HEK293T (cell line): ENCODE measurements at regions not wholly inside any gene's neighbourhood (a gene's known extent, or its start where the extent isn't known, plus 50 kb on each side); places are given as distances from the start of the nearest gene placed in this dataset.

ENCODE experiments used
- BHLHE40 ChIP-seq: fragments of 450-650 bp; IDR thresholded peaks from 2 replicates; pipeline ENCODE4 v1.6.1; 2016; ENCODE audit warnings: mild to moderate bottlenecking, moderate library complexity, borderline replicate concordance
- CTBP1 ChIP-seq: fragments of 450-650 bp; IDR thresholded peaks from 2 replicates; pipeline ENCODE4 v1.6.1; 2016; ENCODE audit warnings: borderline replicate concordance
- FOXA1 ChIP-seq: fragments of 450-650 bp; IDR thresholded peaks from 2 replicates; pipeline ENCODE4 v1.6.1; 2016; ENCODE audit warnings: mild to moderate bottlenecking
- FOXK2 ChIP-seq: fragments of 450-650 bp; IDR thresholded peaks from 2 replicates; pipeline ENCODE4 v1.6.1; 2016; ENCODE audit warnings: mild to moderate bottlenecking
- FOXM1 ChIP-seq: fragments of 450-650 bp; IDR thresholded peaks from 2 replicates; pipeline ENCODE4 v1.6.1; 2017; ENCODE audit warnings: mild to moderate bottlenecking, borderline replicate concordance
- LEF1 ChIP-seq: fragments of 450-650 bp; IDR thresholded peaks from 2 replicates; pipeline ENCODE4 v1.6.1; 2017; ENCODE audit warnings: mild to moderate bottlenecking, borderline replicate concordance
- SP1 ChIP-seq: fragments of 450-650 bp; IDR thresholded peaks from 2 replicates; pipeline ENCODE4 v1.6.1; 2017
- SUZ12 ChIP-seq: fragments of 450-650 bp; IDR thresholded peaks from 2 replicates; pipeline ENCODE4 v1.6.1; 2016; ENCODE audit warnings: mild to moderate bottlenecking
- TARDBP ChIP-seq: fragments of 450-650 bp; IDR thresholded peaks from 2 replicates; pipeline ENCODE4 v1.6.1; 2016
- ZNF384 ChIP-seq: fragments of 450-650 bp; IDR thresholded peaks from 2 replicates; pipeline ENCODE4 v1.6.1; 2016

DNA sequence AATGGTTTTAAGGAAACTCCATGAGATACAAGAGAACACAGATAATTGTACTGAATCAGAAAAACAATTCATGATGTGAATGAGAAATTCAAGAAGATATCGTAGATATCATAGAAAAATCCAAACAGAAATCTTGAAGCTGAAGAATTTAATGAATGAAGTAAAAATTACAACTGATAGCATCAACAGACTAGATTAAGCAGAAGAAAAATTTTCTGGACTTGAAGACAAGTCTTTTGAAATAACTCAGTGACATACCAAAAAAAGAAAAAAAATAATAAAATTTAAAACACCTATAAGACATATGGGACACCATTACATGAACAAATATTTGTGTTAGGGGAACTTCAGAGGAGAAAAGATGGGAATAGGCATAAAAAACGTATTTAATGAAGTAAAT is 122.8 kb upstream of the SYT10 start:
- TF ChIP-seq TARDBP: no peak
- no peak for TF ChIP-seq FOXM1
- no peak for TF ChIP-seq SP1
- TF ChIP-seq CTBP1: no peak
- TF ChIP-seq SUZ12: no peak
- no peak for TF ChIP-seq BHLHE40
- no peak for TF ChIP-seq LEF1
- no peak for TF ChIP-seq FOXA1
- TF ChIP-seq ZNF384: no peak
- TF ChIP-seq FOXK2: no peak
